Muscle layer of colon (tissue), 2 donors: ENCODE measurements at regions not wholly inside any gene's neighbourhood (a gene's known extent, or its start where the extent isn't known, plus 50 kb on each side); places are given as distances from the start of the nearest gene placed in this dataset.

ENCODE experiments used
- H3K27ac ChIP-seq: one replicate; pipeline ENCODE4 v1.7.0; 2013; ENCODE audit warnings: low read depth, mild to moderate bottlenecking, low read length, moderate library complexity
- H3K27me3 ChIP-seq, 2 donors: one replicate each; pipeline ENCODE4 v1.7.0; 2013; ENCODE audit warnings: low read length in 2 of 2, mild to moderate bottlenecking in 2 of 2; ENCODE audit not compliant: insufficient read depth in 2 of 2, control insufficient read depth in 1 of 2
- H3K36me3 ChIP-seq: one replicate; pipeline ENCODE4 v1.7.0; 2013; ENCODE audit warnings: mild to moderate bottlenecking, low read length; ENCODE audit not compliant: insufficient read depth
- H3K4me1 ChIP-seq: one replicate; pipeline ENCODE4 v1.7.0; 2013; ENCODE audit warnings: mild to moderate bottlenecking, low read length; ENCODE audit not compliant: insufficient read depth
- H3K4me3 ChIP-seq, 2 donors: one replicate each; pipeline ENCODE4 v1.7.0; 2013; ENCODE audit warnings: low read length in 2 of 2, low read depth in 1 of 2, mild to moderate bottlenecking in 1 of 2, moderate library complexity in 1 of 2
- H3K9ac ChIP-seq: one replicate; pipeline ENCODE4 v1.7.0; 2013; ENCODE audit warnings: low read length
- H3K9me3 ChIP-seq: one replicate; pipeline ENCODE4 v1.7.0; 2013; ENCODE audit warnings: mild to moderate bottlenecking, low read length
- donor health status: abdominal sarcoma.
- donor health status: Adenocarcinoma of cecum.

DNA sequence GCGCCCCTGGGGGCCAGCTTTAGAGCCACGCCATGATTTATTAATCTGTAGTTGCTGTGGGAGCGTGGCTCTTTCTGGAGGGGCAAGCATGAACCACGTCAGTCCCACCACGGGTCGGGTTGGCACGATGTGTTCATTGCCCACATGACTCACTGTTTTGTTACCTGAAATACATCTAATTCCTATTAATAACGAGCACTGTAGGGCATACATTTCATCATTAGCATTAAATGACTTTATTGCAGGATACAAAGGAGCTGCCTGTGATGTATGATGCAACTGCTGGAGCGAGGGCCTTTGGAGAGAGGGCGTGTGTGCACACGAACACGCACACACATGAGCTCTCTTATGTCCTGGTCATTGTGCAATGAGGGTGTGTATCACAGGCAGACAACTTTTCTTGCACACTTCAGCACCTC lies 127.0 kb downstream of the INHBB start:
- Histone ChIP-seq H3K9me3 (no peaks in the 10 kb centered on the region), H3K27ac (no peak overlapping the region), H3K9ac (no peak overlapping the region), H3K27me3 (no peaks in the 10 kb centered on the region), H3K36me3 (no peaks in the 10 kb centered on the region), H3K4me3 (no peak overlapping the region), H3K4me1 (peaks cover 16% of the 10 kb centered on the region)

- no peak overlapping the region for H3K4me3 ChIP-seq
- H3K9me3 ChIP-seq, result no peaks in the 10 kb centered on the region
- no peaks in the 10 kb centered on the region for H3K36me3 ChIP-seq
- no peaks in the 10 kb centered on the region for H3K27me3 ChIP-seq
- peaks cover 16% of the 10 kb centered on the region for H3K4me1 ChIP-seq
- H3K9ac ChIP-seq, result no peak overlapping the region
- H3K27ac ChIP-seq, result no peak overlapping the region
These were observed 127.8 kb downstream of the INHBB start for GRCh38 chr2:120473522-120474271.

DNA sequence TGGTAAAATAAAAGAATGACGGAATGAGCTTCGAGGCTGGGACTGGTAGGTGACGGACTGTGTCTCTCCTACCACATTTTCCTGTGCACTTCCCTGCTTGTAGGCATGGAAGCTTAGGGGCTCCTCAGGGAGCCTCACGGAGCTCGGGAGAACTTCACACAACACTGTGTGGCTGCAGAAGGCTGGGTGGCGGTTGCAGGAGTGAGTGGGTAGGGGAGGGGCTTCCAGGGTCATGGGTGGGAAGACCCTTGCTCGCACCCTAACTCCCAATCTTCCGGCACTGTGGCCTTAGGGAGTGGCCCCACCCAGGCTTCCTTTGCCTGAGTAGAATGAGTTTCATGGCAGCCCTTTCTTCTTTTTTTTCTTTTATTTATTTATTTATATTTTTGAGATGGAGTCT lies 128.6 kb downstream of the INHBB start:
- H3K9ac ChIP-seq, result no peak overlapping the region
- no peaks in the 10 kb centered on the region for H3K27me3 ChIP-seq
- no peak overlapping the region for H3K27ac ChIP-seq
- peaks cover 15% of the 10 kb centered on the region for H3K4me1 ChIP-seq
- H3K4me3 ChIP-seq, result no peak overlapping the region
- no peaks in the 10 kb centered on the region for H3K9me3 ChIP-seq
- no peaks in the 10 kb centered on the region for H3K36me3 ChIP-seq

- no peak overlapping the region for H3K27ac ChIP-seq
- H3K9ac ChIP-seq, result no peak overlapping the region
- H3K4me3 ChIP-seq, result no peak overlapping the region
- H3K36me3 ChIP-seq, result no peaks in the 10 kb centered on the region
- no peaks in the 10 kb centered on the region for H3K4me1 ChIP-seq
- H3K9me3 ChIP-seq, result no peaks in the 10 kb centered on the region
- H3K27me3 ChIP-seq, result no peaks in the 10 kb centered on the region
These were observed 130.2 kb downstream of the INHBB start for GRCh38 chr2:120476141-120476540.

GRCh38 chr2:120477198-120477597 lies 131.3 kb downstream of the INHBB start:
- no peak overlapping the region for H3K27ac ChIP-seq
- no peaks in the 10 kb centered on the region for H3K4me1 ChIP-seq
- no peaks in the 10 kb centered on the region for H3K36me3 ChIP-seq
- no peak overlapping the region for H3K9ac ChIP-seq
- no peaks in the 10 kb centered on the region for H3K27me3 ChIP-seq
- H3K4me3 ChIP-seq, result no peak overlapping the region
- H3K9me3 ChIP-seq, result no peaks in the 10 kb centered on the region

GRCh38 chr2:120477831-120478481 lies 132.0 kb downstream of the INHBB start:
- Histone ChIP-seq H3K9ac (no peak overlapping the region), H3K36me3 (no peaks in the 10 kb centered on the region), H3K27ac (no peak overlapping the region)

GRCh38 chr2:120480346-120480902 lies 134.5 kb downstream of the INHBB start:
- Histone ChIP-seq H3K4me3 (no peak overlapping the region), H3K9me3 (no peaks in the 10 kb centered on the region)

More at GRCh38 chr2:120477831-120478481, 132.0 kb downstream of the INHBB start:
- Histone ChIP-seq H3K9me3 (no peaks in the 10 kb centered on the region), H3K27me3 (no peaks in the 10 kb centered on the region), H3K4me3 (no peak overlapping the region), H3K4me1 (no peaks in the 10 kb centered on the region)

DNA sequence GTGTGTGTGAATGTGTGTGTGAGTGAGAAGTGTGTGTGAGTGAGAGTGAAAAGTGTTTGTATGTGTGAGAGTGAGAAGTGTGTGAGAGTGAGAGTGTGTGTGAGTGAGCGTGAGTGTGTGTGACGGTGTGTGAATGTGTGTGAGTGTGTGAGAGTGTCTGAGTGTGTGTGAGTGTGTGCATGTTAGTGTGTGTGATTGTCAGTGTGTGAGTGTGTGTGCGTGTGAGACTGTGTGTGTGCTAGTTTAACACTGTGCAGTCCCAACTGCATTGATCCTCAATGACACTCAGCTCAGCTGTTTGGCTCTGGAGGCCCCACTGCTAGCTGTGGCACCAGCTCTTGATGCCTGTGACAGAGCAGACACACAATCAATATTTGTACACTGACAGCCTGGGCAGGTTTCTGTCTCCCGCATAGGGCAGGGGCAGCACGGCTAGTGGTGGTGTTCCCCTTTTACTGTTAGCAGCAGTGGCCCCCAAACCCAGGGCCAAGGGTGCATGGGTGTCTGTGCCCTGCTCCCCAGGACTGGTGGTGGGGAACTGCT lies 135.0 kb downstream of the INHBB start:
- H3K4me1 ChIP-seq, result no peaks in the 10 kb centered on the region

More at GRCh38 chr2:120480346-120480902, 134.5 kb downstream of the INHBB start:
- Histone ChIP-seq H3K27me3 (no peaks in the 10 kb centered on the region), H3K9ac (no peak overlapping the region), H3K4me1 (no peaks in the 10 kb centered on the region), H3K27ac (no peak overlapping the region), H3K36me3 (no peaks in the 10 kb centered on the region)

DNA sequence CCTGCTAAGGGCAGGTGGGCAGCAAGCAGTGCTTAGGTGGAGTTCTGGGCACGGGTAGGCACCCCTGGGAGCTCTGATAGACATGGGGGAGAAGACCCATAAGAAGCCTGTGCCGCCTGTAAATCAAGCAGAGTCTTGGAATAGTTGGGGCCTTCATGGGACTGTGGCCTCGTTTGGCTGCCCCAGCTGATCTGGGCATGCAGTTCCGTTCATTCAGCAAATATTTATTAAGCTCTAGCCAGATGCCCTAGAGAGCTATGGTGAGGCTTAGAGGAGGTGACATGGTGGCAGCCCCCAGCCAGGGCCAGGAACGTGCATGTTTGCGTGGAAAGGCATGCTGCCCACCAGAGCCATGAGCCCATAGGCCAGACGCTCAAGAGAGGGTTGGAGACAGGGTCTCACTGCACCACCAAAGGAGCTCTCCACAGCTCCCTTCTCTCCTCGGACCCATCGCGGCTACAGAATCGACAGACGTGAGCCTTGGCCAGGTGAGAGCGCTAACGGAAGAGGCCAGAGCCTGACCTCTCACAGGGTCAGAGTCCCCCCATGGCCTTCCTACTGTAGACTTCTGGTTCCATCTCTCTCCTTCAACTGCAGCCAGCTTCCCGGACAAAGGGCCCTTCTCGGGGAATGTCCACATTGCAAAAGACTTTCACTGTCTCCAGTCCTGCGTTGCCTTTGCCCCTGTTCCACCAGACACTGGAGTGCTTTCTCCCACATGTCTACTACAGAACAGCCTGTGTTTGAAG lies 135.7 kb downstream of the INHBB start:
- no peaks in the 10 kb centered on the region for H3K27me3 ChIP-seq
- no peaks in the 10 kb centered on the region for H3K36me3 ChIP-seq
- no peaks in the 10 kb centered on the region for H3K9me3 ChIP-seq
- no peak overlapping the region for H3K9ac ChIP-seq
- H3K4me3 ChIP-seq, result no peak overlapping the region
- H3K27ac ChIP-seq, result no peak overlapping the region
- H3K4me1 ChIP-seq, result no peaks in the 10 kb centered on the region

More for the DNA sequence above, 135.0 kb downstream of the INHBB start:
- Histone ChIP-seq H3K36me3 (no peaks in the 10 kb centered on the region), H3K9me3 (no peaks in the 10 kb centered on the region), H3K27me3 (no peaks in the 10 kb centered on the region), H3K4me3 (no peak overlapping the region), H3K9ac (no peak overlapping the region), H3K27ac (no peak overlapping the region)

DNA sequence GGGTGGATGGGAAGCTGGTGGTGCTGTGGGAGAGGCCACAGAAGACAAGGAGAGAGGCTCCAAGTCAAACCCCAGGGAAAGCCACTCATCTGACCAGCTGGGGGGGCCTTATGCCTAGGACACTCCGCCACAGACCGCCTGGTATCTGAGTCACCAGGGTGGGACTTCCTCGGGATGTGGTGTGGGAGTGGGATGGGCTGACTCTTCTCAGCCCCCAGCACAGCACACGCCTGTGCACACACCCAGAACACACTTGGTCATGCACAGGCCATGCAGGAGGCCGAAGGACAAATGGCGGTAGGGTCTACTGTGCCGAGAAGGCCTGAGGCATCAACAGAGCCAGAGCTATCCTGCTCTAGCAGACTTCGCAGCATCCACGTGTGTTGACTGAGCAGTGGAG lies 136.4 kb downstream of the INHBB start:
- Histone ChIP-seq H3K9ac (no peak overlapping the region), H3K4me1 (no peaks in the 10 kb centered on the region), H3K9me3 (no peaks in the 10 kb centered on the region), H3K27me3 (no peaks in the 10 kb centered on the region), H3K36me3 (no peaks in the 10 kb centered on the region), H3K4me3 (no peak overlapping the region), H3K27ac (no peak overlapping the region)

GRCh38 chr2:120483355-120483754 lies 137.4 kb downstream of the INHBB start:
- Histone ChIP-seq H3K4me3 (no peak overlapping the region), H3K27me3 (no peaks in the 10 kb centered on the region), H3K36me3 (no peaks in the 10 kb centered on the region), H3K4me1 (no peaks in the 10 kb centered on the region), H3K9me3 (no peaks in the 10 kb centered on the region), H3K27ac (no peak overlapping the region), H3K9ac (no peak overlapping the region)
